GM12878 (cell line): ENCODE measurements at regions not wholly inside any gene's neighbourhood (a gene's known extent, or its start where the extent isn't known, plus 50 kb on each side); places are given as distances from the start of the nearest gene placed in this dataset.

Source experiments
- ATAC-seq: fragments of 200-7000 bp; cut with Tn5 transposase; 3 replicates; pipeline ENCODE4 v1.9.1; 2020; ENCODE audit warnings: mild to moderate bottlenecking, moderate library complexity
- BruUV-seq: library from RNA; stranded (reverse); fragments of 400-500 nt; replicated peaks from 2 replicates; lab custom pipeline; 2021; lab: Mats Ljungman, UMichigan
- CTCF ChIA-PET: fragments of 300-600 bp; sonication (Branson Sonifier 250); formaldehyde crosslinking; extraction: SDS; loops from one replicate; lab custom pipeline; 2021; ENCODE audit warnings: inconsistent platforms; lab: Yijun Ruan, JAX
- POLR2A ChIA-PET: fragments of 350-600 bp; formaldehyde crosslinking; extraction: SDS; loops from one replicate; lab custom pipeline; 2021; ENCODE audit warnings: inconsistent platforms; lab: Charles Lee
- RAD21 ChIA-PET: fragments of 300-600 bp; sonication (Branson Sonifier 250); formaldehyde crosslinking; loops from one replicate; lab custom pipeline; 2023; ENCODE audit warnings: antibody characterized with exemption; ENCODE audit not compliant: unreplicated experiment; lab: Charles Lee
- SMC1A ChIA-PET: fragments of 300-600 bp; sonication (Branson Sonifier 250); formaldehyde crosslinking; loops from one replicate; lab custom pipeline; 2023; ENCODE audit not compliant: unreplicated experiment, uncharacterized antibody; lab: Charles Lee
- DNase-seq: peaks from one replicate; pipeline ENCODE4 v3.0.0-alpha.2; 2011; ENCODE audit warnings: low read depth, low spot score
- FAIRE-seq: peaks from 3 replicates; lab custom pipeline; 2011; peaks lifted over from hg19 to GRCh38; lab: Jason Lieb, UNC
- H2AFZ ChIP-seq: 2 replicates; pipeline ENCODE4 v1.6.0; 2011; ENCODE audit warnings: low read depth, low read length, control low read depth; ENCODE audit not compliant: control insufficient read depth
- H3K27ac ChIP-seq: 2 replicates; pipeline ENCODE4 v1.5.1; 2011; ENCODE audit warnings: control low read depth; ENCODE audit not compliant: control insufficient read depth, insufficient read depth
- H3K27me3 ChIP-seq, 2 experiments: replicated peaks in 1 of 2; 2 replicates each; pipeline versions ENCODE4 v1.6.0 to v1.6.1; 2011; ENCODE audit warnings: low read length in 1 of 2; ENCODE audit not compliant: control insufficient read depth in 2 of 2, insufficient read depth in 2 of 2
- H3K36me3 ChIP-seq, 2 experiments: 2 replicates each; pipeline ENCODE4 v1.5.1; 2011; ENCODE audit warnings: low read length in 1 of 2; ENCODE audit not compliant: control insufficient read depth in 2 of 2, insufficient read depth in 2 of 2
- H3K4me1 ChIP-seq: 2 replicates; pipeline ENCODE4 v1.6.1; 2011; ENCODE audit warnings: mild to moderate bottlenecking, low read length, moderate library complexity, mixed read lengths; ENCODE audit not compliant: control insufficient read depth, insufficient read depth
- H3K4me2 ChIP-seq: 2 replicates; pipeline ENCODE4 v1.6.0; 2011; ENCODE audit warnings: control low read depth; ENCODE audit not compliant: control insufficient read depth, insufficient read depth
- H3K4me3 ChIP-seq: fragments of 200-600 bp; sonication (generic); 2 replicates; pipeline ENCODE4 v1.5.1; 2016
- H3K79me2 ChIP-seq: 2 replicates; pipeline ENCODE4 v1.6.0; 2011; ENCODE audit warnings: low read length; ENCODE audit not compliant: control insufficient read depth, insufficient read depth
- H3K9ac ChIP-seq: 2 replicates; pipeline ENCODE4 v1.8.0; 2011; ENCODE audit warnings: low read length, control low read depth, mixed read lengths; ENCODE audit not compliant: control insufficient read depth, insufficient read depth
- H3K9me3 ChIP-seq: replicated peaks from 3 replicates; pipeline ENCODE4 v1.5.1; 2011; ENCODE audit warnings: mild to moderate bottlenecking, low read length; ENCODE audit not compliant: control insufficient read depth, insufficient read depth
- H4K20me1 ChIP-seq: 2 replicates; pipeline ENCODE4 v1.6.0; 2011; ENCODE audit not compliant: control insufficient read depth, insufficient read depth
- CEBPB ChIP-seq, 2 experiments: fragments of 150-350 bp in 1 of 2; IDR thresholded peaks; 2 replicates each; pipeline ENCODE4 v1.6.1; 2012 to 2014; ENCODE audit warnings: low read depth in 2 of 2, low read length in 2 of 2, borderline replicate concordance in 1 of 2, inconsistent platforms in 1 of 2
- CREM ChIP-seq: IDR thresholded peaks from 2 replicates; pipeline ENCODE4 v1.6.1; 2014; ENCODE audit warnings: antibody characterized with exemption, low read depth
- CTCF ChIP-seq, 3 experiments: IDR thresholded peaks in 2 of 3; conservative IDR thresholded peaks in 1 of 3; 2 replicates each; pipeline ENCODE4 v1.5.1; 2011; ENCODE audit warnings: low read depth in 3 of 3, low read length in 3 of 3, mild to moderate bottlenecking in 3 of 3, control low read depth in 2 of 3, moderate library complexity in 2 of 3, inconsistent platforms in 1 of 3, mixed read lengths in 1 of 3; ENCODE audit not compliant: control insufficient read depth in 2 of 3, insufficient read depth in 1 of 3; ENCODE audit errors: extremely low read depth in 1 of 3
- KAT2A ChIP-seq: conservative IDR thresholded peaks from 2 replicates; pipeline ENCODE4 v1.6.1; 2011; ENCODE audit warnings: low read depth, low read length; ENCODE audit not compliant: control insufficient read depth
- KDM1A ChIP-seq: fragments of 200-600 bp; sonication (generic); IDR thresholded peaks from 2 replicates; pipeline ENCODE4 v1.6.1; 2016; ENCODE audit warnings: borderline replicate concordance
- KLF5 ChIP-seq: fragments of 450-650 bp; IDR thresholded peaks from 2 replicates; pipeline ENCODE4 v1.6.1; 2014; ENCODE audit warnings: mild to moderate bottlenecking; ENCODE audit not compliant: partially characterized antibody
- NR2C2 ChIP-seq: IDR thresholded peaks from 2 replicates; pipeline ENCODE4 v1.6.1; 2011; ENCODE audit warnings: borderline replicate concordance, low read depth; ENCODE audit not compliant: control insufficient read depth, insufficient read length
- POLR2AphosphoS5 ChIP-seq: IDR thresholded peaks from 2 replicates; pipeline ENCODE4 v1.6.1; 2011; ENCODE audit warnings: mild to moderate bottlenecking, low read length, inconsistent platforms
- RAD21 ChIP-seq: IDR thresholded peaks from 2 replicates; pipeline ENCODE4 v1.6.1; 2011; ENCODE audit warnings: mild to moderate bottlenecking, low read depth, low read length, moderate library complexity; ENCODE audit not compliant: insufficient read depth
- SMAD5 ChIP-seq: IDR thresholded peaks from 2 replicates; pipeline ENCODE4 v1.6.1; 2016; ENCODE audit warnings: antibody characterized with exemption, low read depth
- SP1 ChIP-seq: IDR thresholded peaks from one replicate; pipeline ENCODE4 v1.6.1; 2011; ENCODE audit warnings: low read depth, low read length
- SREBF1 ChIP-seq: IDR thresholded peaks from 2 replicates; pipeline ENCODE4 v1.6.1; 2012; ENCODE audit warnings: mild to moderate bottlenecking, low read length
- SREBF2 ChIP-seq: IDR thresholded peaks from 2 replicates; pipeline ENCODE4 v1.6.1; 2012; ENCODE audit warnings: mild to moderate bottlenecking, low read length
- TBL1XR1 ChIP-seq: IDR thresholded peaks from 2 replicates; pipeline ENCODE4 v1.6.1; 2012; ENCODE audit warnings: low read depth, low read length, improper control_type of control experiment
- USF2 ChIP-seq: IDR thresholded peaks from 2 replicates; pipeline ENCODE4 v1.6.1; 2011; ENCODE audit warnings: low read depth, low read length, improper control_type of control experiment, borderline replicate concordance
- ZNF687 ChIP-seq: fragments of 450-650 bp; IDR thresholded peaks from 2 replicates; pipeline ENCODE4 v1.6.1; 2017; ENCODE audit warnings: mild to moderate bottlenecking, moderate library complexity
- WGBS: methylation state at CpG from one replicate; pipeline ENCODE4 v1.1.6; 2016; ENCODE audit warnings: low lambda C conversion rate; ENCODE audit not compliant: insufficient replicate concordance, insufficient coverage; ENCODE audit errors: missing lambda C conversion rate; 5-methylcytosine and 5-hydroxymethylcytosine counted together
- in situ Hi-C: fragments of 300-500 bp; cut with MboI; formaldehyde crosslinking; loops from 9 replicates; pipeline ENCODE4 v1.14.3; 2018; ENCODE audit warnings: mixed read lengths
- intact Hi-C: fragments of 100-400 bp; cut with micrococcal nuclease; formaldehyde crosslinking; loops from one replicate; pipeline ENCODE4 v1.14.2; 2022; ENCODE audit not compliant: unreplicated experiment

GRCh38 chr2:12558519-12558918 is 158.2 kb upstream of the TRIB2 start:
- H3K9me3 ChIP-seq: no peaks in the 10 kb centered on the region
- DNase-seq: no peak
- CTCF ChIA-PET: no interaction called here
- in situ Hi-C loops (no loop called here), intact Hi-C loops (no loop called here)
- H3K9ac ChIP-seq: no peak overlapping the region
- H4K20me1 ChIP-seq: no peaks in the 10 kb centered on the region
- no peak overlapping the region for H3K27ac ChIP-seq
- no peak for ATAC-seq
- RAD21 ChIA-PET: no interaction called here
- no peak overlapping the region for H3K4me3 ChIP-seq
- H3K4me2 ChIP-seq: no peak overlapping the region
- SMC1A ChIA-PET: interaction anchor here (1.1 to 1.4 kb wide), 3 partner anchors 19 to 26 kb away, joined by 3 read pairs; no protein-coding TSS in a partner anchor
- TF ChIP-seq TBL1XR1: no peak
- TF ChIP-seq POLR2AphosphoS5: no peak
- TF ChIP-seq NR2C2: no peak
- TF ChIP-seq CTCF (IDR thresholded peaks at IDR 0.05 in 2 of 3, conservative IDR thresholded peaks at IDR 0.05 in 1 of 3; ENCODE audit: control insufficient read depth in 2 of 3, extremely low read depth in 1 of 3, insufficient read depth in 1 of 3, low read depth in 3 of 3, low read length in 3 of 3): no peak
- no peak for TF ChIP-seq CREM
- no peak for TF ChIP-seq SREBF1
- no peak for TF ChIP-seq SREBF2
- TF ChIP-seq SMAD5: no peak
- TF ChIP-seq KDM1A: no peak
- no peak for TF ChIP-seq ZNF687
- TF ChIP-seq RAD21: no peak
- TF ChIP-seq KAT2A: no peak
- TF ChIP-seq SP1: no peak
- TF ChIP-seq KLF5: no peak
- TF ChIP-seq USF2: no peak
- no peak for TF ChIP-seq CEBPB (IDR thresholded peaks at IDR 0.05; ENCODE audit: borderline replicate concordance in 1 of 2, low read depth in 2 of 2, low read length in 2 of 2)
- WGBS: 94% methylated on average over 2 of the region's 2 CpGs
- no peak for FAIRE-seq
- H2AFZ ChIP-seq: no peak overlapping the region
- BruUV-seq: no TSS peak
- H3K4me1 ChIP-seq: peaks cover 3% of the 10 kb centered on the region; the same call in 1 of the 2 replicates
- no peaks in the 10 kb centered on the region for H3K27me3 ChIP-seq
- H3K79me2 ChIP-seq: no peaks in the 10 kb centered on the region
- no peaks in the 10 kb centered on the region for H3K36me3 ChIP-seq
- POLR2A ChIA-PET: no interaction called here
